ENCODE measurements at regions not wholly inside any gene's neighbourhood (a gene's known extent, or its start where the extent isn't known, plus 50 kb on each side); places are given as distances from the start of the nearest gene placed in this dataset.
A peak's percentile ranks its signal among the peaks of the same experiment; 100 is the strongest.

DNA sequence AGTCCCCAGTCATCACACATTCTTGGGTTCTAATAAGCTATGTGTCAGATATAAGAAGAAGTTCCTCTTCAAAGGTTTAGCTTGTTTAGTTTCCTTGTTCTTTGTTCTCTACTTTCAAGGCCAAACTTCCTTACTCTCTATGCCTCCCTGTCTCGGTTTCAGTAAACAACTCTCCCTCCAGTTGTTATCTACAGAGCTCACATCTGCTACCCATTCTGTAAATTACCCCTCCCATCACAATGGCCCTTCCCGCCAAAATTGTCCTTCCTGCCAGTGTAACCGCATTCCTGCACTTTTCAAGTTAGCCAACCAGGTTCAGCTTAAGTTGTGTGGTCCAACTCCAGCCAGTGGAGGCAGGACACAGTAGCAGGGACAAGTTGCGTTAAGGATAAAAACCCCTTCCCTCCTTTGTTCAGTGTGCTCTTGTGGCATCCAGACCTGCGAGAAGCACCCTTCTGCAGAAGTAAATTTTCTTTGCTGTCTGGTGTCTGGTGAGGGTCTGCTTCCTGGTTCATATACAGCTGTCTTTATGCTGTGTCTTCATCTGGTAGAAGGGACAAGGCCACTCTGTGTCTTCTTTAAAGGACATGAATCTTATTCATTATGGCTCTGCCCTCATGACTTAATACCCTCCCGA, 342.1 kb upstream of the GRM7 start (continued):
- no peak for TF ChIP-seq ZNF395 (CRISPR knock-in tag; IDR thresholded peaks at IDR 0.05)
- TF ChIP-seq TCFL5 (CRISPR knock-in tag; conservative IDR thresholded peaks at IDR 0.05): 0 out of 2 replicates have a peak, but pooled peaks have one; percentile 18
- no peak for TF ChIP-seq HLTF (IDR thresholded peaks at IDR 0.05)
- no peak for TF ChIP-seq MIER1 (IDR thresholded peaks at IDR 0.05; ENCODE audit: low read depth)
- TF ChIP-seq NR2C1 (IDR thresholded peaks at IDR 0.05): no peak
- TF ChIP-seq NR2C1 (tag; IDR thresholded peaks at IDR 0.05): 0 out of 2 replicates have a peak, but pooled peaks have one; percentile 30
- TF ChIP-seq, protein P1, sequence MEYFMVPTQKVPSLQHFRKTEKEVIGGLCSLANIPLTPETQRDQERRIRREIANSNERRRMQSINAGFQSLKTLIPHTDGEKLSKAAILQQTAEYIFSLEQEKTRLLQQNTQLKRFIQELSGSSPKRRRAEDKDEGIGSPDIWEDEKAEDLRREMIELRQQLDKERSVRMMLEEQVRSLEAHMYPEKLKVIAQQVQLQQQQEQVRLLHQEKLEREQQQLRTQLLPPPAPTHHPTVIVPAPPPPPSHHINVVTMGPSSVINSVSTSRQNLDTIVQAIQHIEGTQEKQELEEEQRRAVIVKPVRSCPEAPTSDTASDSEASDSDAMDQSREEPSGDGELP (CRISPR knock-in tag; IDR thresholded peaks at IDR 0.05; ENCODE audit: borderline replicate concordance): 0 out of 2 replicates have a peak, but pooled peaks have one; percentile 24
- peak; percentile 61; the same call in 1 of the 2 replicates for TF ChIP-seq DMBX1 (CRISPR knock-in tag; IDR thresholded peaks at IDR 0.05; ENCODE audit: borderline replicate concordance)
- TF ChIP-seq SRSF1 (IDR thresholded peaks at IDR 0.05; ENCODE audit: low read depth, low read length): no peak
- no peak for TF ChIP-seq ZBTB43 (CRISPR knock-in tag; IDR thresholded peaks at IDR 0.05)
- TF ChIP-seq CHCHD3 (CRISPR knock-in tag; IDR thresholded peaks at IDR 0.05): no peak
- TF ChIP-seq LEF1 (IDR thresholded peaks at IDR 0.05): 0 out of 2 replicates have a peak, but pooled peaks have one; percentile 54
- TF ChIP-seq, protein P2, sequence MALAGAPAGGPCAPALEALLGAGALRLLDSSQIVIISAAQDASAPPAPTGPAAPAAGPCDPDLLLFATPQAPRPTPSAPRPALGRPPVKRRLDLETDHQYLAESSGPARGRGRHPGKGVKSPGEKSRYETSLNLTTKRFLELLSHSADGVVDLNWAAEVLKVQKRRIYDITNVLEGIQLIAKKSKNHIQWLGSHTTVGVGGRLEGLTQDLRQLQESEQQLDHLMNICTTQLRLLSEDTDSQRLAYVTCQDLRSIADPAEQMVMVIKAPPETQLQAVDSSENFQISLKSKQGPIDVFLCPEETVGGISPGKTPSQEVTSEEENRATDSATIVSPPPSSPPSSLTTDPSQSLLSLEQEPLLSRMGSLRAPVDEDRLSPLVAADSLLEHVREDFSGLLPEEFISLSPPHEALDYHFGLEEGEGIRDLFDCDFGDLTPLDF (CRISPR knock-in tag; IDR thresholded peaks at IDR 0.05): peak; percentile 57; the same call in 1 of the 2 replicates
- TF ChIP-seq KAT7 (CRISPR knock-in tag; IDR thresholded peaks at IDR 0.05; ENCODE audit: borderline replicate concordance): no peak
- peak; percentile 79 for TF ChIP-seq CBFA2T3 (IDR thresholded peaks at IDR 0.05)
- 0 out of 2 replicates have a peak, but pooled peaks have one; percentile 39 for TF ChIP-seq NFATC3 (IDR thresholded peaks at IDR 0.05)
- peak; percentile 88 to 89 for TF ChIP-seq TRIM24 (IDR thresholded peaks at IDR 0.05)
- peak in 1 of 2 experiments; percentile 22; a peak in 1 of 4 replicates for TF ChIP-seq RAD21 (CRISPR knock-in tag; conservative IDR thresholded peaks at IDR 0.05 in 1 of 2, IDR thresholded peaks at IDR 0.05 in 1 of 2)
- TF ChIP-seq, protein P3, sequence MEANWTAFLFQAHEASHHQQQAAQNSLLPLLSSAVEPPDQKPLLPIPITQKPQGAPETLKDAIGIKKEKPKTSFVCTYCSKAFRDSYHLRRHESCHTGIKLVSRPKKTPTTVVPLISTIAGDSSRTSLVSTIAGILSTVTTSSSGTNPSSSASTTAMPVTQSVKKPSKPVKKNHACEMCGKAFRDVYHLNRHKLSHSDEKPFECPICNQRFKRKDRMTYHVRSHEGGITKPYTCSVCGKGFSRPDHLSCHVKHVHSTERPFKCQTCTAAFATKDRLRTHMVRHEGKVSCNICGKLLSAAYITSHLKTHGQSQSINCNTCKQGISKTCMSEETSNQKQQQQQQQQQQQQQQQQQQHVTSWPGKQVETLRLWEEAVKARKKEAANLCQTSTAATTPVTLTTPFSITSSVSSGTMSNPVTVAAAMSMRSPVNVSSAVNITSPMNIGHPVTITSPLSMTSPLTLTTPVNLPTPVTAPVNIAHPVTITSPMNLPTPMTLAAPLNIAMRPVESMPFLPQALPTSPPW (CRISPR knock-in tag; IDR thresholded peaks at IDR 0.05): peak; percentile 68; the same call in 1 of the 2 replicates
- peak; percentile 95; the same call in 1 of the 2 replicates for TF ChIP-seq RB1 (IDR thresholded peaks at IDR 0.05; ENCODE audit: low read depth)
- TF ChIP-seq ZNF57 (CRISPR knock-in tag; IDR thresholded peaks at IDR 0.05): no peak
- TF ChIP-seq ADNP (tag; IDR thresholded peaks at IDR 0.05): peak; percentile 20; the same call in 1 of the 2 replicates
- TF ChIP-seq CXXC5 (CRISPR knock-in tag; IDR thresholded peaks at IDR 0.05): peak; percentile 33; the same call in 1 of the 2 replicates
